Testis (tissue), 2 donors: ENCODE measurements at regions not wholly inside any gene's neighbourhood (a gene's known extent, or its start where the extent isn't known, plus 50 kb on each side); places are given as distances from the start of the nearest gene placed in this dataset.

ENCODE experiments used
- DNase-seq: peaks from one replicate; pipeline ENCODE4 v3.0.0-alpha.2; 2019
- H3K27ac ChIP-seq, 2 donors: fragments of 200-600 bp; sonication (generic); one replicate each; pipeline ENCODE4 v1.5.1; 2019
- H3K27me3 ChIP-seq: fragments of 200-600 bp; sonication (generic); one replicate; pipeline ENCODE4 v1.5.1; 2019
- H3K36me3 ChIP-seq: fragments of 200-600 bp; sonication (generic); one replicate; pipeline ENCODE4 v1.5.1; 2017; ENCODE audit warnings: low read depth; ENCODE audit errors: missing control alignments
- H3K4me1 ChIP-seq: fragments of 200-600 bp; sonication (generic); one replicate; pipeline ENCODE4 v1.5.1; 2019
- H3K4me3 ChIP-seq, 2 donors: fragments of 200-600 bp; sonication (generic); one replicate each; pipeline ENCODE4 v1.5.1; 2017 to 2019
- H3K9me3 ChIP-seq: fragments of 200-600 bp; sonication (generic); one replicate; pipeline ENCODE4 v1.5.1; 2017
- CTCF ChIP-seq, 3 experiments: fragments of 450-650 bp in 2 of 3; fragments of 200-600 bp in 1 of 3; sonication (generic) in 1 of 3; IDR thresholded peaks; one replicate each; pipeline ENCODE4 v1.5.1; 2016 to 2019; ENCODE audit warnings: antibody characterized with exemption in 3 of 3, mild to moderate bottlenecking in 2 of 3, moderate library complexity in 1 of 3
- POLR2A ChIP-seq: fragments of 450-650 bp; IDR thresholded peaks from one replicate; pipeline ENCODE4 v1.6.1; 2017; ENCODE audit warnings: antibody characterized with exemption, mild to moderate bottlenecking, moderate library complexity
- WGBS, 2 donors: methylation state at CpG; one replicate each; pipeline ENCODE4 v1.1.5; 2018; 5-methylcytosine and 5-hydroxymethylcytosine counted together
- intact Hi-C: fragments of 100-400 bp; cut with DNase I; formaldehyde crosslinking; loops from one replicate; pipeline ENCODE4 v1.15.1; 2023; ENCODE audit warnings: low total_unique reads

- intact Hi-C loops = no loop called here
- Histone ChIP-seq H3K9me3 (no peaks in the 10 kb centered on the region), H3K27me3 (no peaks in the 10 kb centered on the region), H3K4me1 (no peaks in the 10 kb centered on the region), H3K27ac (no peak overlapping the region), H3K36me3 (no peaks in the 10 kb centered on the region), H3K4me3 (no peak overlapping the region)
- TF ChIP-seq CTCF (IDR thresholded peaks at IDR 0.05) = no peak
- no peak for TF ChIP-seq POLR2A
- WGBS, 2 donors = 68 to 100% methylated on average over 1 of the region's 1 CpG
- DNase-seq = no peak
These were observed 76.2 kb upstream of the TNFSF11 start for GRCh38 chr13:42497798-42498197.

- no peaks in the 10 kb centered on the region for H3K9me3 ChIP-seq
- H3K4me3 ChIP-seq = no peak overlapping the region
- H3K27ac ChIP-seq = no peak overlapping the region
- no peaks in the 10 kb centered on the region for H3K36me3 ChIP-seq
- intact Hi-C loops = no loop called here
- WGBS, 2 donors = 83 to 92% methylated on average over 3 of the region's 3 CpGs
- no peaks in the 10 kb centered on the region for H3K4me1 ChIP-seq
- no peak for TF ChIP-seq POLR2A
- TF ChIP-seq CTCF (IDR thresholded peaks at IDR 0.05) = no peak
- H3K27me3 ChIP-seq = no peaks in the 10 kb centered on the region
- DNase-seq = no peak
These were observed 75.4 kb upstream of the TNFSF11 start for GRCh38 chr13:42498521-42498920.
